Fibroblast of lung (primary cell): ENCODE measurements at regions not wholly inside any gene's neighbourhood (a gene's known extent, or its start where the extent isn't known, plus 50 kb on each side); places are given as distances from the start of the nearest gene placed in this dataset.
A peak's percentile ranks its signal among the peaks of the same experiment; 100 is the strongest.
"Not testable (repeated sequence)": the region's sequence is repeated elsewhere in the genome, so short reads cannot be mapped to it uniquely, and the experiment has no call there.

Source experiments
- DNase-seq, 2 donors: peaks; one replicate each; pipeline versions ENCODE4 v3.0.0 to v3.0.0-alpha.2; 2010; ENCODE audit warnings: low read depth in 2 of 2
- H2AFZ ChIP-seq: 2 replicates; pipeline ENCODE4 v1.5.1; 2012; ENCODE audit warnings: low read length, control low read depth, inconsistent platforms
- H3K27ac ChIP-seq: 2 replicates; pipeline ENCODE4 v1.5.1; 2011; ENCODE audit warnings: low read length, control low read depth; ENCODE audit not compliant: insufficient read depth
- H3K27me3 ChIP-seq: 2 replicates; pipeline ENCODE4 v1.5.1; 2011; ENCODE audit warnings: mild to moderate bottlenecking, low read length; ENCODE audit not compliant: control insufficient read depth, insufficient read depth
- H3K36me3 ChIP-seq: 2 replicates; pipeline ENCODE4 v1.5.1; 2011; ENCODE audit warnings: low read length; ENCODE audit not compliant: control insufficient read depth, insufficient read depth
- H3K4me1 ChIP-seq: 2 replicates; pipeline ENCODE4 v1.5.1; 2011; ENCODE audit warnings: low read length; ENCODE audit not compliant: control insufficient read depth, insufficient read depth; ENCODE audit errors: extremely low read depth
- H3K4me2 ChIP-seq: 2 replicates; pipeline ENCODE4 v1.5.1; 2011; ENCODE audit warnings: low read length, control low read depth; ENCODE audit not compliant: insufficient read depth; ENCODE audit errors: extremely low read depth
- H3K4me3 ChIP-seq, 4 experiments: fragments of 200-600 bp in 1 of 4; sonication (generic) in 1 of 4; replicated peaks in 1 of 4; 2 replicates each; pipeline ENCODE4 v1.5.1; 2011 to 2016; ENCODE audit warnings: low read length in 4 of 4, low read depth in 3 of 4, mild to moderate bottlenecking in 3 of 4, control low read depth in 2 of 4, inconsistent platforms in 1 of 4, mixed read lengths in 1 of 4; ENCODE audit not compliant: insufficient read depth in 1 of 4; ENCODE audit errors: control extremely low read depth in 1 of 4
- H3K79me2 ChIP-seq: 2 replicates; pipeline ENCODE4 v1.5.1; 2012; ENCODE audit warnings: mild to moderate bottlenecking, low read length, inconsistent platforms; ENCODE audit not compliant: control insufficient read depth, insufficient read depth
- H3K9ac ChIP-seq: 2 replicates; pipeline ENCODE4 v1.5.1; 2011; ENCODE audit warnings: mild to moderate bottlenecking, low read length, control low read depth; ENCODE audit not compliant: insufficient read depth
- H3K9me3 ChIP-seq: 2 replicates; pipeline ENCODE4 v1.5.1; 2012; ENCODE audit warnings: low read depth, low read length; ENCODE audit not compliant: control insufficient read depth, insufficient read depth
- H4K20me1 ChIP-seq: 2 replicates; pipeline ENCODE4 v1.5.1; 2011; ENCODE audit warnings: low read length; ENCODE audit not compliant: control insufficient read depth, insufficient read depth; ENCODE audit errors: extremely low read depth
- EZH2 ChIP-seq: IDR thresholded peaks from 2 replicates; pipeline ENCODE4 v1.5.1; 2012; ENCODE audit warnings: low read length, control low read depth, mild to moderate bottlenecking; ENCODE audit errors: missing control alignments
- TF ChIP-seq, protein P1 (sequence below), 2 donors: IDR thresholded peaks in 1 of 2; conservative IDR thresholded peaks in 1 of 2; 1 replicate in 1 of 2; 2 replicates in 1 of 2; pipeline ENCODE4 v1.5.1; 2011 to 2012; ENCODE audit warnings: low read length in 2 of 2, control low read depth in 1 of 2, inconsistent platforms in 1 of 2, low read depth in 1 of 2, mild to moderate bottlenecking in 1 of 2

DNA sequence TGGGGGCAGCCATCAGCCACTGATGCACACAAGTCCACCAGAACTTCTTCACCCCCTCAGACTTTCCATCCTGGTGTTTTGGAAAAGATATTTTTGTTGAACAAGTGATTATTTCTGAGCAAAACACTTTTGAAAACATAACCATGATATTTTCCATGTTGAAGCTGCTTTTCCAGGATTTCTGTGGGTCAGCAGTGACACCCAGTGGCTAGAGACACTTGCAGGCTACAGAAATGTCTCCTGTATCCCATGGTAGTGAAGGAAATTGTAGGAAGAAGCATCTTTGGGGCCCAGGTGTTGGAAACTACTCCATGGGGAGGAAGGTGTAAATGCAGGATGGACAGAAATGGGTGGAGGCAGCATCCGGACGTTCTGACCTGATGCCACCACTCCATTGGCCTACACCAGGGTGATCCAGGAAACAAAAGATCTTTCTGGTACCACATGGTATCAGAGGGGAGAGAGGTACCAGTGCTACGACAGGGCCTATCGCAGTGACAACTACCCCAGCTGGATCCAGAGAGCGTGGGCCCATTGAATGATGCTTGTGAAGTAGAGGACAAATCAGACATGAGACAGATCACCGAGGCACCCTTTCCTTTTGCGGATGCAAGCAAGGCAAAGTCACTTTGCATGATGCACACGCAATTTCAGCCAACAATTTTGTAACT is 111.7 kb upstream of the COBL start:
- Histone ChIP-seq H3K79me2 (no peaks in the 10 kb centered on the region), H3K4me2 (no peak overlapping the region), H3K36me3 (no peaks in the 10 kb centered on the region), H4K20me1 (no peaks in the 10 kb centered on the region), H2AFZ (no peak overlapping the region), H3K27me3 (no peaks in the 10 kb centered on the region), H3K4me3 (no peak overlapping the region), H3K9ac (no peak overlapping the region), H3K27ac (no peak overlapping the region), H3K4me1 (no peaks in the 10 kb centered on the region), H3K9me3 (no peaks in the 10 kb centered on the region)
- no peak for DNase-seq
- TF ChIP-seq, protein P1, sequence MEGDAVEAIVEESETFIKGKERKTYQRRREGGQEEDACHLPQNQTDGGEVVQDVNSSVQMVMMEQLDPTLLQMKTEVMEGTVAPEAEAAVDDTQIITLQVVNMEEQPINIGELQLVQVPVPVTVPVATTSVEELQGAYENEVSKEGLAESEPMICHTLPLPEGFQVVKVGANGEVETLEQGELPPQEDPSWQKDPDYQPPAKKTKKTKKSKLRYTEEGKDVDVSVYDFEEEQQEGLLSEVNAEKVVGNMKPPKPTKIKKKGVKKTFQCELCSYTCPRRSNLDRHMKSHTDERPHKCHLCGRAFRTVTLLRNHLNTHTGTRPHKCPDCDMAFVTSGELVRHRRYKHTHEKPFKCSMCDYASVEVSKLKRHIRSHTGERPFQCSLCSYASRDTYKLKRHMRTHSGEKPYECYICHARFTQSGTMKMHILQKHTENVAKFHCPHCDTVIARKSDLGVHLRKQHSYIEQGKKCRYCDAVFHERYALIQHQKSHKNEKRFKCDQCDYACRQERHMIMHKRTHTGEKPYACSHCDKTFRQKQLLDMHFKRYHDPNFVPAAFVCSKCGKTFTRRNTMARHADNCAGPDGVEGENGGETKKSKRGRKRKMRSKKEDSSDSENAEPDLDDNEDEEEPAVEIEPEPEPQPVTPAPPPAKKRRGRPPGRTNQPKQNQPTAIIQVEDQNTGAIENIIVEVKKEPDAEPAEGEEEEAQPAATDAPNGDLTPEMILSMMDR (conservative IDR thresholded peaks at IDR 0.05 in 1 of 2, IDR thresholded peaks at IDR 0.05 in 1 of 2; ENCODE audit: low read depth in 1 of 2, low read length in 2 of 2), result peak in 1 of 2 donors; percentile 9
- no peak for TF ChIP-seq EZH2

DNA sequence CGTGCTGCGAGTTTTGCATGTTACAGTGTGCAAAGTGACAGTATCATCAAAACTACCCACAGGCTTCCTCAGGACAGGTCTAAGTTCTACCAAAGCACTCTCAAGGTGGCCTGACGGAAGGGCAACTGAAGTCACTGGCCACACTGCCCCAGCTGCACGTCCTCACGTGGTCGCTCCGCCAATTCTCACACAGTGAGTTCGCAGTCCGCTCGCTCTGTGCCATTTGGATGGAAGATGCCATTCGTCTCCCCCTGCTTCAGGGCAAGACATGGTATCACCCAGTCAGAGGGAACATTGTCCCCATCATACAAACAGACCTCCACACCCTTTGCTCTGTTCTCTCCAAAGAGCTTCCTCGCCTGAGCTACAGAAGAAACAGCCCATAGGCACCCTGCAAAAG is 109.6 kb upstream of the COBL start:
- no peak overlapping the region for H3K4me3 ChIP-seq
- no peak for DNase-seq
- no peaks in the 10 kb centered on the region for H3K4me1 ChIP-seq
- H3K79me2 ChIP-seq, result no peaks in the 10 kb centered on the region
- no peak overlapping the region for H2AFZ ChIP-seq
- H3K36me3 ChIP-seq, result no peaks in the 10 kb centered on the region
- TF ChIP-seq, protein P1 (conservative IDR thresholded peaks at IDR 0.05 in 1 of 2, IDR thresholded peaks at IDR 0.05 in 1 of 2; ENCODE audit: low read depth in 1 of 2, low read length in 2 of 2), result no peak
- no peak for TF ChIP-seq EZH2
- H3K27me3 ChIP-seq, result no peaks in the 10 kb centered on the region
- H4K20me1 ChIP-seq, result no peaks in the 10 kb centered on the region
- no peak overlapping the region for H3K4me2 ChIP-seq
- no peaks in the 10 kb centered on the region for H3K9me3 ChIP-seq
- no peak overlapping the region for H3K27ac ChIP-seq
- no peak overlapping the region for H3K9ac ChIP-seq

DNA sequence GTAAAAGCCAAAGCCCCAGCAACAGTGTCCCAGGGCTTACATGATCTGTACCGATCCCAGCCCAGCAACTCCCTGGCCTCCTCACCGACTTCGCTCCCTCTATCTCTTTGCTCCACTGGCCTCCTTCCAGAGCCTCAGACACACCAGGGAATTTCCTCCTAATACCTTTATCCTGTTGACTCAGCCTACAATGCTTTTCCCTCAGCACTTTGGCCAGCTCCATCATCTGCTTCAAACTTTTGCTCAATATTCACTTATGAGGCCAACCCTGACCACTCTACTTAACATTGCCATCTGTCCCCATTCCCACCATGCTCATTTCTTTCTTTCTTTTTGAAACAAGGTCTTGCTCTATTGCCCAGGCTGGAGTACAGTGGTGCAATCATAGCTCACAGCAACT is 93.3 kb upstream of the COBL start:
- not testable (repeated sequence) for DNase-seq, H3K9ac ChIP-seq, H3K36me3 ChIP-seq, H3K27ac ChIP-seq, H3K9me3 ChIP-seq, H3K4me3 ChIP-seq, H3K4me1 ChIP-seq, H4K20me1 ChIP-seq, H3K27me3 ChIP-seq, H2AFZ ChIP-seq, H3K4me2 ChIP-seq, H3K79me2 ChIP-seq

DNA sequence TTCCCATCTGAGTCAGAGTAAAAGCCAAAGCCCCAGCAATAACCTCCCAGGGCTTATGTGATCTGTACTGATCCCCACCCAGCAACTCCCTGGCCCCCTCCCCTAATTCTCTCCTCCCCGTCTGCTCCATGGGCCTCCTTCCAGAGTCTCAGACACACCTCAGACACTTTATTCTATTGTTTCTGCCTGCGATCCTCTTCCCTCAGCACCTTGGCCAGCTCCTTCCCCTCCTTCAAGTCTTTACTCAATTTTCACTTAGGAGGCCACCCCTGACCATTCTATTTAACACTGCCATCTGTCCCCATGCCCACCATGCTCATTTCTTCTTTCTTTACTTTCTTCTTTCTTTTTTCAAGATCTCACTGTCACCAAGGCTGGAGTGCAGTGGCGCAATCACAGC is 81.0 kb upstream of the COBL start:
- H3K9ac ChIP-seq, H3K79me2 ChIP-seq, H3K9me3 ChIP-seq, H4K20me1 ChIP-seq, H3K36me3 ChIP-seq, H3K27ac ChIP-seq, H3K4me3 ChIP-seq, DNase-seq, H3K4me1 ChIP-seq, H2AFZ ChIP-seq, H3K4me2 ChIP-seq, H3K27me3 ChIP-seq: not testable (repeated sequence)

DNA sequence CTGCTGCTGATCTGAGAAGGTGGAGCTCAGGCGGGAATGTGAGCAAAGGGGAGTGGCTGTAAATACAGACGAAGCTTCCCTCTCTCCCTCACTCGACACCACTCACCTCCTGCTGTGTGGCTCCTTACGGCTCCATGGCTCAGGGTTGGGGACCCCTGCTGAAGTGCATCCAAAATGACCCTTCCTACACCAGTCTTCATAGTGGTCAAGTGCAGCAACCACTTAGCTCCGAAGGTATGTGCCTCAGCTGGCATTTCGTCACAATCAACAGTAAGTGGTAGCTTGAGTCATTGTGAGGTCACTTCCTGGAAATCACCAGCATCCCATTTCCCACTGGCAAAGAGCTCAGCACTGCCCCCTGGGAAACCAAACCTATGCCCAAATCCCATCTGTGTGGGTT is 76.4 kb upstream of the COBL start:
- H3K9ac ChIP-seq, H3K4me3 ChIP-seq, DNase-seq, H3K27ac ChIP-seq, H3K27me3 ChIP-seq, H4K20me1 ChIP-seq, H3K79me2 ChIP-seq, H2AFZ ChIP-seq, H3K9me3 ChIP-seq, H3K36me3 ChIP-seq, H3K4me1 ChIP-seq, H3K4me2 ChIP-seq: not testable (repeated sequence)
